ENCODE measurements at regions not wholly inside any gene's neighbourhood (a gene's known extent, or its start where the extent isn't known, plus 50 kb on each side); places are given as distances from the start of the nearest gene placed in this dataset.

GRCh38 chr2:220446106-220446712, 818.8 kb downstream of the SLC4A3 start:
- no peak for DNase-seq (ENCODE audit: extremely low spot score)
- CTCF ChIA-PET, result no interaction called here
- POLR2A ChIA-PET, result no interaction called here
- TF ChIP-seq ELF4 (IDR thresholded peaks at IDR 0.05) (no peak), LEF1 (IDR thresholded peaks at IDR 0.05; ENCODE audit: borderline replicate concordance) (no peak), SUZ12 (IDR thresholded peaks at IDR 0.05) (no peak), CTBP1 (IDR thresholded peaks at IDR 0.05; ENCODE audit: borderline replicate concordance) (no peak), L3MBTL2 (conservative IDR thresholded peaks at IDR 0.05) (no peak)

GRCh38 chr2:220450846-220451245, 823.4 kb downstream of the SLC4A3 start:
- no peak for DNase-seq (ENCODE audit: extremely low spot score)
- ChIA-PET CTCF (no interaction called here), POLR2A (no interaction called here)
- TF ChIP-seq FOXA1 (IDR thresholded peaks at IDR 0.05) (no peak), ELF4 (IDR thresholded peaks at IDR 0.05) (no peak), CTBP1 (IDR thresholded peaks at IDR 0.05; ENCODE audit: borderline replicate concordance) (no peak), PKNOX1 (IDR thresholded peaks at IDR 0.05) (no peak), ARNT (IDR thresholded peaks at IDR 0.05) (no peak), NFRKB (IDR thresholded peaks at IDR 0.05) (no peak), FOXM1 (IDR thresholded peaks at IDR 0.05; ENCODE audit: borderline replicate concordance) (no peak), SP1 (IDR thresholded peaks at IDR 0.05) (no peak), TARDBP (IDR thresholded peaks at IDR 0.05) (no peak), FOXK2 (IDR thresholded peaks at IDR 0.05) (no peak), BHLHE40 (IDR thresholded peaks at IDR 0.05; ENCODE audit: borderline replicate concordance) (no peak), ZNF384 (IDR thresholded peaks at IDR 0.05) (no peak), L3MBTL2 (conservative IDR thresholded peaks at IDR 0.05) (no peak), HDGF (IDR thresholded peaks at IDR 0.05; ENCODE audit: borderline replicate concordance) (no peak), LEF1 (IDR thresholded peaks at IDR 0.05; ENCODE audit: borderline replicate concordance) (no peak), SUZ12 (IDR thresholded peaks at IDR 0.05) (no peak)

GRCh38 chr2:220451438-220451837, 824.0 kb downstream of the SLC4A3 start:
- TF ChIP-seq ZNF384 (IDR thresholded peaks at IDR 0.05), result no peak
- TF ChIP-seq FOXM1 (IDR thresholded peaks at IDR 0.05; ENCODE audit: borderline replicate concordance), result no peak
- no peak for TF ChIP-seq LEF1 (IDR thresholded peaks at IDR 0.05; ENCODE audit: borderline replicate concordance)
- TF ChIP-seq FOXK2 (IDR thresholded peaks at IDR 0.05), result no peak
- no peak for TF ChIP-seq L3MBTL2 (conservative IDR thresholded peaks at IDR 0.05)
- ChIA-PET CTCF (no interaction called here), POLR2A (no interaction called here)
- no peak for DNase-seq (ENCODE audit: extremely low spot score)

GRCh38 chr2:220452561-220452960, 825.1 kb downstream of the SLC4A3 start:
- no peak for TF ChIP-seq ARNT (IDR thresholded peaks at IDR 0.05)
- no peak for TF ChIP-seq ZNF384 (IDR thresholded peaks at IDR 0.05)
- TF ChIP-seq L3MBTL2 (conservative IDR thresholded peaks at IDR 0.05), result no peak
- TF ChIP-seq LEF1 (IDR thresholded peaks at IDR 0.05; ENCODE audit: borderline replicate concordance), result no peak
- TF ChIP-seq TARDBP (IDR thresholded peaks at IDR 0.05), result no peak
- TF ChIP-seq CTBP1 (IDR thresholded peaks at IDR 0.05; ENCODE audit: borderline replicate concordance), result no peak
- no peak for TF ChIP-seq FOXM1 (IDR thresholded peaks at IDR 0.05; ENCODE audit: borderline replicate concordance)
- no peak for TF ChIP-seq FOXK2 (IDR thresholded peaks at IDR 0.05)
- no peak for TF ChIP-seq FOXA1 (IDR thresholded peaks at IDR 0.05)
- no peak for TF ChIP-seq ELF4 (IDR thresholded peaks at IDR 0.05)
- no peak for TF ChIP-seq SUZ12 (IDR thresholded peaks at IDR 0.05)
- TF ChIP-seq HDGF (IDR thresholded peaks at IDR 0.05; ENCODE audit: borderline replicate concordance), result no peak
- DNase-seq (ENCODE audit: extremely low spot score), result no peak
- ChIA-PET POLR2A (no interaction called here), CTCF (no interaction called here)

DNA sequence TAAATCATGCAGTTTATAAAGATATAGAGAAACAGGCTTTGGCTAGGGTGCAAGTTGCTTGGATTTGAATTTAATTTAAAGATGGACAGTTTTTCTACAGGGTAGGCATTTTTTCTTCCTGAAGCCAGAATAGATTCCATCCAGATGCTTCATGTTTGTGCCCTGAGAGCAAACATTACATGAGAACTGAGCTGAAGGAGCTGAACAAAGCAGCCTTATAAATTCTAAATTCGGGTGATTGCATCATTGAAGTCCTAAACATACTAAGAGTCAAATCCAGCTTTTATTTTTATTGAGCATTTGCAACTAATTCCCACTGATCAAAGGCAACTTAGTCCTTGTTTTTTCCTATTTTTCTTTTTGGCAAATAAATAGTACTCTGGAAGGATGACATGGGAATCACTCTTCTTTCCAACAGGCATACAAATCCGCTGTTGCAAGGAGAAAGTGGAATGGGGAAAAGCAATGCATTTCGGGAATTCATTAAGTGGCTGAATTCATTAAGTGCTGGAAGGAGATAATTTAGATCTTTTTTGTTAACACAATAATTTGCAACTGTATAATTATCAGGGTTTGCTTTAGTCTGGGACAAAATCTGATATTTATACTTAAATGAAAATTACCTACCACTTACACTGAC, 828.0 kb downstream of the SLC4A3 start:
- TF ChIP-seq FOXK2 (IDR thresholded peaks at IDR 0.05) (no peak), HDGF (IDR thresholded peaks at IDR 0.05; ENCODE audit: borderline replicate concordance) (no peak), NFRKB (IDR thresholded peaks at IDR 0.05) (no peak)
- CTCF ChIA-PET, result no interaction called here
- POLR2A ChIA-PET, result no interaction called here

GRCh38 chr2:220458051-220458450, 830.6 kb downstream of the SLC4A3 start:
- DNase-seq (ENCODE audit: extremely low spot score), result no peak

More for the DNA sequence above, 828.0 kb downstream of the SLC4A3 start:
- DNase-seq (ENCODE audit: extremely low spot score), result no peak

More at GRCh38 chr2:220458051-220458450, 830.6 kb downstream of the SLC4A3 start:
- POLR2A ChIA-PET, result no interaction called here
- CTCF ChIA-PET, result no interaction called here
- no peak for TF ChIP-seq SUZ12 (IDR thresholded peaks at IDR 0.05)
- no peak for TF ChIP-seq L3MBTL2 (conservative IDR thresholded peaks at IDR 0.05)
- no peak for TF ChIP-seq FOXK2 (IDR thresholded peaks at IDR 0.05)
- TF ChIP-seq BHLHE40 (IDR thresholded peaks at IDR 0.05; ENCODE audit: borderline replicate concordance), result no peak
- TF ChIP-seq CTBP1 (IDR thresholded peaks at IDR 0.05; ENCODE audit: borderline replicate concordance), result no peak
- no peak for TF ChIP-seq PKNOX1 (IDR thresholded peaks at IDR 0.05)

Measured in HEK293T (cell line).